GM12865 (cell line): ENCODE measurements at regions not wholly inside any gene's neighbourhood (a gene's known extent, or its start where the extent isn't known, plus 50 kb on each side); places are given as distances from the start of the nearest gene placed in this dataset.

Experiments used
- DNase-seq: peaks from one replicate; pipeline ENCODE4 v3.0.0; 2010; ENCODE audit warnings: low read depth
- H3K4me3 ChIP-seq: 2 replicates; pipeline ENCODE4 v1.5.1; 2011; ENCODE audit warnings: mild to moderate bottlenecking, low read depth, low read length, control low read depth
- CTCF ChIP-seq: IDR thresholded peaks from 2 replicates; pipeline ENCODE4 v1.5.1; 2011; ENCODE audit warnings: low read length, control low read depth, low read depth, inconsistent platforms; ENCODE audit not compliant: insufficient read depth; ENCODE audit errors: missing control alignments

GRCh38 chr13:58463841-58464240 lies 832.3 kb downstream of the PCDH17 start:
- no peak overlapping the region for H3K4me3 ChIP-seq
- TF ChIP-seq CTCF, result no peak
- DNase-seq, result no peak

DNA sequence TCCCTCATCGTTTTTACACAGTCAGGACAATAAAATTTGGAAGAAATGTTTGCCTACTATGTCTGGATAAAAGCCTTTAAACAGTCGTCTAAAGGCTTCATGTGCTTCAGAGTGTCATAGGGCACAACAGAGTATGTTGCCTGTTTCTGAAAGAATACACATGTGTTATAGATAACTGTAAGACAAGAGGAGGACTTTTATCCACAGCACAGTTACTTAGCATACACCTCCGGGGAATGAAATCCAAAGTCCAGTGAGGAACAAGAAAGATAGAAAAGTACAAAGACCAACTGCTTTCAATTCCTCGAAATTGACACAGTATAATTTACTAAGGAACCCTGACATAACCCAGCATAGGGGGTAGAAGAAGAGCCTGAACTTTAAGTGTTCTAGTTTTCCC lies 835.6 kb downstream of the PCDH17 start:
- H3K4me3 ChIP-seq, result no peak overlapping the region
- DNase-seq, result no peak
- no peak for TF ChIP-seq CTCF

DNA sequence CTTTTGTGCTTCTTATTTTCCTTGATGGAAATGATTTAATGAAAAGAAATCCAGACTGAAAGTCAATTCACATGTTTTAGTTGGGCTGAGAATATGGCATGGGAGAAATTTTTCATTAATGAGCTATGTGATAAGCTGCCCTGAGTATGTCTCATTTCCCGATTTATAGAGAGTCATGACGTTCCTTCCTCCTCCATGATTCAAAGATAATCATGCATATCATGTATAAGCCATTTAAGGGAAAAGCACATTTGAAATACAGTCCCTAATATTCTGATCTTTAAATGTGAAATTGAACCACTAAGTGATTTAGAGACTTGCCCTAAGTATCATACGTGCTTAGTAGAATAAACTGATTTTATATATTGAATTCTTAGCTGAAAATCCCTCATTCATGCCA lies 840.9 kb downstream of the PCDH17 start:
- no peak for TF ChIP-seq CTCF
- no peak overlapping the region for H3K4me3 ChIP-seq
- DNase-seq, result no peak

DNA sequence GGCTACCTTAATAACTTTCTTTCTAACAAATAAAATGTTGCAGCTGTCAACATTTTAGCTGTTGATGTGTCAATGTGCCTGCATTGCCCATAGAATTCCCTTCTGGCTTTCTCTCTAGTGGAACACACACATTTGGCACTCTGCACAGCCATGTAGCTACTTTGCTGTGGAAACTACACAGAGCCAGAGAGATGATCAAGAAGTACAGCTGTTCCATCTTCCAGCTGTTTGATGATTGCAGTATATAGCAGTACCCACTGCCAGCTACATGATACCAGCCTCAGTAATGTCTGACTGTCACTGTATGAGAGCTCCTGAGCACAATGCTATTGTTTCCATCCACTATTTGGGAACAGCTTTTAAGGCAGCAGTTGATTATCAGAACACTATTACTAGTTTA lies 843.0 kb downstream of the PCDH17 start:
- no peak overlapping the region for H3K4me3 ChIP-seq
- no peak for TF ChIP-seq CTCF
- DNase-seq, result no peak

DNA sequence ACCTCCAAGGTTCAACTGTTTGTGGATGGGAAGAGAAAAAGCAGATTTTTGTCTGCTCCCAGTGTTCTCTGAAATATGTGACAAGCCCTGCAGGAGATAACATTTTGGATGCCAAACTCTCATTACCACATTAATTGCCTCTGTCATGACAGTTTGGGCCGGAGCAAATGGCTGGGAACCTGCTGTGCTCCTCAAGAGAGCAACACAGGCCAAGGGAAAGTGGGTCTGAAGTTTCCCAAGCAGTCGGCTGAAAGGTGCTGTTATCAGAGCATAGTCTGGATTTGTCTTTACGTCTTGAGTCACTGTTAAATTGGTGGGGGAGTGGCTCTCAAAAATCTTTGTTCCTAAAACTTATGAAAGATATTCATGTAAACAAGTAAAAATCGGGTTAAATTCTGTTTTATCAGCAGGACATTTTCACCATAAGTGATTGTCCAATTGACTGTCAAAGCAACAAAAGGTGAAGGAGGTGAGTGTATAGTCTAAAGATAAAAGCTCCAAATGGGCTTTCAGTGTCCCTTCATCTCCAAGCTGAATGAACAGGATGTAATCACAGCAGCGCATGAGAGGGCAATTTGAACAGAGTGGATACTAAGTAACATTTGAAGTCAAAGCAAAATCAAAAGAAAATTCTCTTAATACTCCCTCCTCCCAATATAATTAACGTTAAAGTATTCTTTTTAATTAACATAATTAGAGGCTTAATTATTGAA lies 844.8 kb downstream of the PCDH17 start:
- no peak for DNase-seq
- H3K4me3 ChIP-seq, result no peak overlapping the region
- no peak for TF ChIP-seq CTCF

- no peak for TF ChIP-seq CTCF
- no peak for DNase-seq
- H3K4me3 ChIP-seq, result no peak overlapping the region
Measured at GRCh38 chr13:58478858-58479257, 847.3 kb downstream of the PCDH17 start.

- no peak for DNase-seq
- H3K4me3 ChIP-seq, result no peak overlapping the region
- no peak for TF ChIP-seq CTCF
Measured at GRCh38 chr13:58480061-58480460, 848.5 kb downstream of the PCDH17 start.
